Transverse colon (tissue), 4 donors: ENCODE measurements at regions not wholly inside any gene's neighbourhood (a gene's known extent, or its start where the extent isn't known, plus 50 kb on each side); places are given as distances from the start of the nearest gene placed in this dataset.

Experiments
- DNase-seq: peaks from one replicate; pipeline ENCODE4 v3.0.0-alpha.2; 2019
- H3K27ac ChIP-seq, 4 donors: fragments of 200-600 bp; sonication (generic); 2 replicates each; pipeline ENCODE4 v1.5.1; 2016 to 2018; ENCODE audit warnings: inconsistent platforms in 4 of 4
- H3K27me3 ChIP-seq: fragments of 200-600 bp; sonication (generic); 2 replicates; pipeline ENCODE4 v1.5.1; 2017; ENCODE audit warnings: inconsistent platforms
- H3K36me3 ChIP-seq, 4 donors: fragments of 200-600 bp; sonication (generic); 2 replicates each; pipeline ENCODE4 v1.5.1; 2017 to 2019; ENCODE audit warnings: inconsistent platforms in 4 of 4
- H3K4me1 ChIP-seq, 4 donors: fragments of 200-600 bp; sonication (generic); 2 replicates each; pipeline ENCODE4 v1.5.1; 2017 to 2020; ENCODE audit warnings: inconsistent platforms in 4 of 4
- H3K4me3 ChIP-seq, 4 donors: fragments of 200-600 bp; sonication (generic); 1 replicate in 1 of 4; 2 replicates in 3 of 4; pipeline versions ENCODE4 v1.5.1 to v1.6.1; 2017 to 2019; ENCODE audit warnings: inconsistent platforms in 4 of 4
- H3K9me3 ChIP-seq, 2 donors: fragments of 200-600 bp; sonication (generic); 2 replicates each; pipeline ENCODE4 v1.5.1; 2017 to 2019; ENCODE audit warnings: inconsistent platforms in 2 of 2
- EP300 ChIP-seq: sonication (generic); formaldehyde crosslinking; IDR thresholded peaks from one replicate; pipeline ENCODE4 v1.6.1; 2017; ENCODE audit warnings: antibody characterized with exemption, low read depth
- POLR2A ChIP-seq: fragments of 450-650 bp; IDR thresholded peaks from one replicate; pipeline ENCODE4 v1.6.1; 2016; ENCODE audit warnings: antibody characterized with exemption, mild to moderate bottlenecking, moderate library complexity
- POLR2AphosphoS5 ChIP-seq, 3 donors: sonication (generic); formaldehyde crosslinking; IDR thresholded peaks; one replicate each; pipeline ENCODE4 v1.6.1; 2016; ENCODE audit warnings: antibody characterized with exemption in 3 of 3
- WGBS, 2 donors: methylation state at CpG; one replicate each; pipeline ENCODE4 v1.1.5; 2018; ENCODE audit warnings: low coverage in 1 of 2; 5-methylcytosine and 5-hydroxymethylcytosine counted together
- in situ Hi-C, 4 donors: fragments of 200-750 bp; cut with MboI; loops; one replicate each; pipeline versions ENCODE4 v1.15.0 to v1.15.1; 2017; ENCODE audit warnings: low sequenced_read_pairs in 3 of 4, low pct_ligation_motif_present in 1 of 4, low pct_unique_long_range_greater_than_20kb in 1 of 4
- intact Hi-C: fragments of 100-400 bp; cut with DNase I; formaldehyde crosslinking; loops from one replicate; pipeline ENCODE4 v1.15.1; 2023; ENCODE audit warnings: low total_unique reads
- TF ChIP-seq, protein P1 (sequence below), 5 experiments: fragments of 200-600 bp in 3 of 5; fragments of 450-650 bp in 2 of 5; sonication (generic) in 3 of 5; IDR thresholded peaks; 1 replicate in 2 of 5; 2 replicates in 3 of 5; pipeline ENCODE4 v1.5.1; 2016 to 2017; ENCODE audit warnings: antibody characterized with exemption in 5 of 5, inconsistent platforms in 3 of 5, mild to moderate bottlenecking in 2 of 5, moderate library complexity in 1 of 5

DNA sequence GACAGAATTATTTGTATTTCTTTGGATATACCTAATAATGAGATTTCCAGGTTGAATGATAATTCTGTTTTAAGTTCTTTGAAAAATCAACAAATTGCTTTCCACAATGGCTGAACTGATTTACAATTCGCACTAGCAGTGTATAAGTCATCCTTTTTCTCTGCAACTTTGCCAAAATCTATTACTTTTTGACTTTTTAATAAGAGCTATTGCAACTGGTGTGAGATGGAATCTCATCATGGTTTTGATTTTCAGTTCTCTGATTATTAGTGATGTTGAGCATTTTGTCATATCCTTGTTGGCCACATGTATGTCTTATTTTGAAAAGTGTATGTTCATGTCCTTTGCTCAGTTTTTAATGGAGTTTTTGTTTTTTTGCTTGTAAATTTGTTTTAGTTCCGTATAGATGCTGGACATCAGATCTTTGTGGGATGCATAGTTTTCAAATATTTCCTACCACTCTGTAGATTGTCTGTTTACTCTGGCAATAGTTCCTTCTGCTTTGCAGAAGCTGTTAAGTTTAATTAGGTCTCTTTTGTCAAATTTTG, 409.8 kb upstream of the CITED2 start:
- intact Hi-C loops (no loop called here), in situ Hi-C loops (no loop called here)
- H3K27me3 ChIP-seq = no peaks in the 10 kb centered on the region
- TF ChIP-seq, protein P1, sequence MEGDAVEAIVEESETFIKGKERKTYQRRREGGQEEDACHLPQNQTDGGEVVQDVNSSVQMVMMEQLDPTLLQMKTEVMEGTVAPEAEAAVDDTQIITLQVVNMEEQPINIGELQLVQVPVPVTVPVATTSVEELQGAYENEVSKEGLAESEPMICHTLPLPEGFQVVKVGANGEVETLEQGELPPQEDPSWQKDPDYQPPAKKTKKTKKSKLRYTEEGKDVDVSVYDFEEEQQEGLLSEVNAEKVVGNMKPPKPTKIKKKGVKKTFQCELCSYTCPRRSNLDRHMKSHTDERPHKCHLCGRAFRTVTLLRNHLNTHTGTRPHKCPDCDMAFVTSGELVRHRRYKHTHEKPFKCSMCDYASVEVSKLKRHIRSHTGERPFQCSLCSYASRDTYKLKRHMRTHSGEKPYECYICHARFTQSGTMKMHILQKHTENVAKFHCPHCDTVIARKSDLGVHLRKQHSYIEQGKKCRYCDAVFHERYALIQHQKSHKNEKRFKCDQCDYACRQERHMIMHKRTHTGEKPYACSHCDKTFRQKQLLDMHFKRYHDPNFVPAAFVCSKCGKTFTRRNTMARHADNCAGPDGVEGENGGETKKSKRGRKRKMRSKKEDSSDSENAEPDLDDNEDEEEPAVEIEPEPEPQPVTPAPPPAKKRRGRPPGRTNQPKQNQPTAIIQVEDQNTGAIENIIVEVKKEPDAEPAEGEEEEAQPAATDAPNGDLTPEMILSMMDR (IDR thresholded peaks at IDR 0.05) = no peak
- TF ChIP-seq EP300 = no peak
- no peak for TF ChIP-seq POLR2AphosphoS5 (IDR thresholded peaks at IDR 0.05)
- TF ChIP-seq POLR2A = no peak
- H3K4me1 ChIP-seq = no peaks in the 10 kb centered on the region
- no peak overlapping the region for H3K27ac ChIP-seq
- DNase-seq = no peak
- H3K4me3 ChIP-seq = no peak overlapping the region
- no peaks in the 10 kb centered on the region for H3K36me3 ChIP-seq
- WGBS, 2 donors = 85 to 91% methylated on average over 2 of the region's 2 CpGs
- H3K9me3 ChIP-seq = no peaks in the 10 kb centered on the region

DNA sequence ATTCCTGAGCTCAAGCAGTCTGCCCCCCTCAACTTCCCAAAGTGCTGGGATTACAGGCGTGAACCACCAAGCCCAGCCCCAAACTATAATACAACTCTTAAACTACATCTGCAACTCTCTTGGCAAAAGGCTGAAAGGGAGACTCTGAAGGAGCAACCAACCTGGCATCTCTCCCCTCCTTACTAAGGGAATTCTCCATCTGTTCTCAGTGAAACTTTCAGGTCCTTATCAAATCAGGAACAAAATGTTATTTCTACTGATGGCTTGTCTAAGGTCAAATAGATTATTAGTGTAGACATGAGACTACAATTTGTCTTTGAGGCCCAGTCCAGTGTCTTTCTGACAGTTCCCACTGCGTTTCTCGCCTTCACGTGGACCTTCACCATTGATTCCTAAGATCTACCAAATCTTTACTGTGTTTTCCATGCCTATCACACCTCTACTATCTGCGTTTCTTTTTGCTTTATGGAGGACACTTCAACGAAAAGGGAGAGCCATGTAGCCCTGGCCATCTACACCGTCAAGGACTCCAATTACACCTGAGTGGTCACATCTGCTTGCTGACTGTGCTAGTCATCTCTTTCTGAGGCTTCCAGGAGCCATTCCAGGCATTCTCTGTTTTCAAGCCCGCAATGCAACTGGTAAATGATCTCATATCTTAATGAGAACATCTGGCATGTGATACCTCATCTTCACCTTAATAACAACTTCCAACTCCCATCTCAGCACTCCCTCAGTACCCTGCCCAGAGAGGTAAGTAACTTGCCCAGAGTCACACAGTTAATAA, 405.7 kb upstream of the CITED2 start:
- TF ChIP-seq EP300 (no peak), POLR2A (no peak), POLR2AphosphoS5 (IDR thresholded peaks at IDR 0.05) (no peak)
- TF ChIP-seq, protein P1 (IDR thresholded peaks at IDR 0.05) = no peak
- Histone ChIP-seq H3K36me3 (no peaks in the 10 kb centered on the region), H3K4me3 (no peak overlapping the region), H3K27ac (no peak overlapping the region), H3K9me3 (no peaks in the 10 kb centered on the region), H3K4me1 (peaks cover 0 to 11% (median 7%) of the 10 kb centered on the region in 4 donors), H3K27me3 (no peaks in the 10 kb centered on the region)
- 88 to 92% methylated on average over 6 to 8 of the region's 8 CpGs for WGBS, 2 donors
- in situ Hi-C loops (no loop called here), intact Hi-C loops (loop anchor here (10.0 kb wide), 1 partner anchor 405 kb away; the partner anchor contains the start of gene CITED2)
- no peak for DNase-seq

DNA sequence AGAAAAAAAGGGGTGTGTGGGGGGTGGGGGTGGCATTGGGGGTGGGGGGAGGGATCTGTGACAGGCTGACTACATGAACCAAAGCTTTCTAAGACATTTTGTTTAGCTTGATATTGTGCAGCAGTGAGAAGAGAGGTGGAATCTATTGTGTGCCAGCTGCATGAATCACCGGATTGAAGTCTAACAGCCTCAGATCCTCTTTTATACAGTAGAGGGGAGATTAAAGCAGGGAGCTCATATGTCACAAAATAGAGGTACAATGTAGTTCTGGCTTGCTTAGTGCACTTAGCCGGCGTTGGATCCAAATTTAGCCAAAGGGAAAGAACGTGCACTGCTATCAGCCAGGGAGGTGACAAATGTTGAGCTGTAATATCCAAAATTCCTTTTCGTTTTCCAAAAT, 404.2 kb upstream of the CITED2 start:
- Histone ChIP-seq H3K4me1 (peaks cover 0 to 11% (median 7%) of the 10 kb centered on the region in 4 donors), H3K36me3 (no peaks in the 10 kb centered on the region), H3K27me3 (no peaks in the 10 kb centered on the region), H3K4me3 (no peak overlapping the region), H3K27ac (peak overlapping the region in 3 of 4 donors; percentile 6 to 62 (median 62)), H3K9me3 (no peaks in the 10 kb centered on the region)
- no peak for DNase-seq
- in situ Hi-C loops = no loop called here
- WGBS, 2 donors = 62 to 68% methylated on average over 5 of the region's 5 CpGs
- peak in 1 of 3 donors; percentile 26 for TF ChIP-seq POLR2AphosphoS5 (IDR thresholded peaks at IDR 0.05)
- TF ChIP-seq POLR2A = no peak
- TF ChIP-seq EP300 = no peak
- TF ChIP-seq, protein P1 (IDR thresholded peaks at IDR 0.05) = no peak
- intact Hi-C loops = loop anchor here (10.0 kb wide), 1 partner anchor 404 kb away; the partner anchor contains the start of gene CITED2

DNA sequence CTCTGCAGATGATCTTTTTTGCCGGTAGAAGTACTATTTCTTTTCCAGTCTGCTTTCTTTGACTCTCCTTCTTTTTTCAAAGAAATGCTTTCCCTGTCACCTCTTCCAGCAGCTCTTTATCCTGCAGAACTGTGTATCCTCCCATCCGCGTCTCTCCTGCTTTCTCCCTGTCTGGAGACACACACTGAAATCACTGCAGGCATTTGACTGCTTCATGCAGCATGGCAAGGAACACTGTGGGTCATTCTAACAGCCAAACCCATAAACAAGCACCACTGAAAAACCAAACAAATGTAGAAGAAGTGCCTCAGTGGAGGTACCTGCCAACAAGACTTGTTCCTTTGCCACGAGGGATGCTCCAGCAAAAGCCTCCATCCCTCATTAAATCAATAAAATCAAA, 403.7 kb upstream of the CITED2 start:
- no peak overlapping the region for H3K4me3 ChIP-seq
- H3K27me3 ChIP-seq = no peaks in the 10 kb centered on the region
- H3K36me3 ChIP-seq = no peaks in the 10 kb centered on the region
- H3K27ac ChIP-seq = peak overlapping the region in 3 of 4 donors; percentile 6 to 62 (median 62)
- intact Hi-C loops = loop anchor here (10.0 kb wide), 1 partner anchor 403 kb away; the partner anchor contains the start of gene CITED2
- H3K9me3 ChIP-seq = no peaks in the 10 kb centered on the region
- peaks cover 0 to 11% (median 7%) of the 10 kb centered on the region in 4 donors for H3K4me1 ChIP-seq
- in situ Hi-C loops = no loop called here
- 70 to 88% methylated on average over 3 to 4 of the region's 4 CpGs for WGBS, 2 donors
- TF ChIP-seq EP300 (no peak), POLR2A (no peak), POLR2AphosphoS5 (IDR thresholded peaks at IDR 0.05) (no peak)
- TF ChIP-seq, protein P1 (IDR thresholded peaks at IDR 0.05) = no peak
- no peak for DNase-seq
